ENCODE measurements at regions not wholly inside any gene's neighbourhood (a gene's known extent, or its start where the extent isn't known, plus 50 kb on each side); places are given as distances from the start of the nearest gene placed in this dataset.
A peak's percentile ranks its signal among the peaks of the same experiment; 100 is the strongest.

DNA sequence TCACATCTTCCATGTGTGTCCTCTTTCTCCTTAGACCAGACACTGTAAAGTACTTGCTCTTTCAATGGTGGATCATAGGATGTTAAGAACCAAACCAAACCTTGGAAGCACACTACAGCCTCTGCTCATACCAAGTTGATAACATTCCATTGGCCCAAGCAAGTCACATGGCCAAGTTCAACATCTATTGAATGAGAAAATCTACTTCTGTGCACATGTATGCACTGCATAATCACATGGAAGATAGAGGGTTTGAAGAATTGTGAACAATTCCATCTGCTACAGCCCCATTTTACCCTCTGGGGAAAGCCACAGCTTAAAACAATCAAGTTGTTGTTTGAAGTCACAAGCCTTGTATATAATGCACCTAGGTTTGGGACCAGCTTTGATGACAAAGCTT lies 68.2 kb downstream of the MFAP3 start:
- H3K4me1 ChIP-seq (ENCODE audit: control insufficient read depth, insufficient read depth, low read length): no peaks in the 10 kb centered on the region
- intact Hi-C loops (cut with DNase I): no loop called here
- H3K4me3 ChIP-seq (ENCODE audit: low read length): no peak overlapping the region
- H3K27me3 ChIP-seq (ENCODE audit: control insufficient read depth, insufficient read depth): no peaks in the 10 kb centered on the region
- ATAC-seq: no peak
- no peaks in the 10 kb centered on the region for H3K9me3 ChIP-seq (ENCODE audit: control insufficient read depth, low read length)
- H3K27ac ChIP-seq (ENCODE audit: low read length): no peak overlapping the region
- DNase-seq: no peak

DNA sequence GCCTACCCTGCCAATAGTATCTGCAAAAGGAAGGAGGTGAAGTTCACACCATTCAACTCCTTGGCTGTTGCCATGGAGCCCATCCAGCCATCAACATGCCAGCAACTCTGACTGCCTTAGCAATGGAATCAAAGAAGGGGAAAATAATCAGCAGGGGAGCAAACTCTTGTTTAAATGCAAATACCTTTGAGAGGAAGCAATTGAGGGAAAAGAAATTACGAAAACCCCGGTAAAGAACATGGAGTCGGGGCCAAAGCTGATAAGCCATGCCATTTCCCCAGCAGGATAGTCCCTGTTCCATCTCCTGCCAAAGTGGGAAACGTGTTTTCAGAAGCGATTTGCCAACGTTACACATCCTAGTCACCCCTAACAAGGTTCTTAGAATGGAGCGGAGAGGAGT lies 69.0 kb downstream of the MFAP3 start:
- H3K4me1 ChIP-seq (ENCODE audit: control insufficient read depth, insufficient read depth, low read length): no peaks in the 10 kb centered on the region
- WGBS: 63% methylated on average over 7 of the region's 7 CpGs
- no peak overlapping the region for H3K4me3 ChIP-seq (ENCODE audit: low read length)
- no peak overlapping the region for H3K27ac ChIP-seq (ENCODE audit: low read length)
- no peaks in the 10 kb centered on the region for H3K9me3 ChIP-seq (ENCODE audit: control insufficient read depth, low read length)
- ATAC-seq (no peak), DNase-seq (no peak)
- no peaks in the 10 kb centered on the region for H3K27me3 ChIP-seq (ENCODE audit: control insufficient read depth, insufficient read depth)
- intact Hi-C loops (cut with DNase I): no loop called here

DNA sequence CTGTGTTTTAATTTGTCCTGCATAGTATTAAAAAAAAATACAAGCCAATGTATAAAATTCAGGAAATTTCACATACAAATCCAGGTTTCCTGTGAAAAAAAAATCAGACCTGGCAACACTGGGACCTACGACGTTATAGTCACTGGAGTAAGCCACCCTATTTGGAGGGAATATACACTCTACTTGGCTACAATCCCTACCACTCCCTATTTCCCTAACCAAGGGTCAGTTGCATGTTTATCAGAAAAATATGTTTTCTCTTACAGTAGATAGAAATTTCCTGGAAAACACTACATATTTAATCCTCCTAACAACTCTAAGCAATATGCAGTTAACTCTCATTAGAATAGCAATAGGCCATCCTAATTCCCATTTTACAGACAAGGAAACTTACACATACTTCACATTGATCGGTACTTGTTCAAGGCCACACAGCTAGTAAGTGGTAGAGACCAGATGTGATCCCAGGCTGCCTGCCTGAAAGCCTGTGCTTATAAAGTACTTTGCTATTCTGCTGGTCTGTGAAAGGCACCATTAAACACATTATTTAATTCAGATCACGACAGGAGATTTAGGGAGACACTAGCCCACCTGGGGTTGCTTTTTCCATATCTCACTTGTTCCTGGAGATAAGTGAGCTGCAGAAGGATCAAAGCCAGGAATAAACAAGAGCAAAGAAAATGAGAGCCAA lies 70.8 kb downstream of the MFAP3 start:
- H3K9me3 ChIP-seq (ENCODE audit: control insufficient read depth, low read length): no peaks in the 10 kb centered on the region
- no peaks in the 10 kb centered on the region for H3K4me1 ChIP-seq (ENCODE audit: control insufficient read depth, insufficient read depth, low read length)
- H3K27me3 ChIP-seq (ENCODE audit: control insufficient read depth, insufficient read depth): no peaks in the 10 kb centered on the region
- WGBS: 62% methylated on average over 4 of the region's 4 CpGs
- no peak overlapping the region for H3K27ac ChIP-seq (ENCODE audit: low read length)
- ATAC-seq: no peak
- no peak for DNase-seq
- intact Hi-C loops (cut with DNase I): no loop called here
- no peak overlapping the region for H3K4me3 ChIP-seq (ENCODE audit: low read length)

DNA sequence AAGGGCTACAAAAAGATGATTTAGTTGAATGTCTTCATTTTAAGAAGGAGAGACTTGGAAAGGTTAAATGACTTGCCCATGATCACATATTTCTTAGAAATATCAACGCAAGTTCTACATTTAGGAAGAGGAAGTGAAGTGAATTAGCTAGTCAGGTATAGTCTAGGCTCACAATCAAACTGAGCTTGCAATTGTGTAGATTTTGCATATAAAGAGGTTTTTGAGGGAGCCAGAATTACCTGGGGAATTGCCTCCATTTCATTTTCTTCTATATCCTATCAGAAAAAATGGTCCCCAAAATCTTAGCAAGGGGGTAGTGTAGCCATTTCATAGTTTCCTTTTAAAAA lies 71.3 kb downstream of the MFAP3 start:
- 91% methylated on average over 1 of the region's 1 CpG for WGBS
- intact Hi-C loops (cut with DNase I): no loop called here
- no peak overlapping the region for H3K4me3 ChIP-seq (ENCODE audit: low read length)
- H3K9me3 ChIP-seq (ENCODE audit: control insufficient read depth, low read length): no peaks in the 10 kb centered on the region
- no peaks in the 10 kb centered on the region for H3K4me1 ChIP-seq (ENCODE audit: control insufficient read depth, insufficient read depth, low read length)
- H3K27ac ChIP-seq (ENCODE audit: low read length): no peak overlapping the region
- ATAC-seq: no peak
- no peak for DNase-seq
- H3K27me3 ChIP-seq (ENCODE audit: control insufficient read depth, insufficient read depth): no peaks in the 10 kb centered on the region

DNA sequence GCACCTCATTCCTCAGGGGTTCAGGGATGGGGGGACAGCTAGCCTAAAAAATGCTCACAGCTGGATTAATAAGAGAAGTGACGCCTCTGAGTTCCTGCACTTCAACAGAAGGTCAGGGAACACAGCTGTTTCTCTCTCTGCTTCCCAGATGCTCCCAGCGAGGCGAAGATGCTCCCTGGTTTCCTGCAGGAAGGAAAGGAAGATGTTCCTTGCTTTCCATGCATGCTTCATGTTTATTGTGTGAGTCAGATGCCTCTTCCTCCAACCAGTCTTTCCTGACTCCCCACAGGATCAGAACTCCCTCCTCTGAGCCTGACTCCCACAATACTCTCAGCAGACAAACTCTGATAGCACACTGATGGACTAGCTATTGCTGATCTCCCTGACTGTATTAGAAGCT lies 71.9 kb downstream of the MFAP3 start:
- Histone ChIP-seq H3K27ac (ENCODE audit: low read length) (no peak overlapping the region), H3K27me3 (ENCODE audit: control insufficient read depth, insufficient read depth) (no peaks in the 10 kb centered on the region), H3K4me3 (ENCODE audit: low read length) (no peak overlapping the region), H3K4me1 (ENCODE audit: control insufficient read depth, insufficient read depth, low read length) (no peaks in the 10 kb centered on the region), H3K9me3 (ENCODE audit: control insufficient read depth, low read length) (no peaks in the 10 kb centered on the region)
- no peak for ATAC-seq
- intact Hi-C loops (cut with DNase I): no loop called here
- 62% methylated on average over 3 of the region's 3 CpGs for WGBS
- DNase-seq: no peak

DNA sequence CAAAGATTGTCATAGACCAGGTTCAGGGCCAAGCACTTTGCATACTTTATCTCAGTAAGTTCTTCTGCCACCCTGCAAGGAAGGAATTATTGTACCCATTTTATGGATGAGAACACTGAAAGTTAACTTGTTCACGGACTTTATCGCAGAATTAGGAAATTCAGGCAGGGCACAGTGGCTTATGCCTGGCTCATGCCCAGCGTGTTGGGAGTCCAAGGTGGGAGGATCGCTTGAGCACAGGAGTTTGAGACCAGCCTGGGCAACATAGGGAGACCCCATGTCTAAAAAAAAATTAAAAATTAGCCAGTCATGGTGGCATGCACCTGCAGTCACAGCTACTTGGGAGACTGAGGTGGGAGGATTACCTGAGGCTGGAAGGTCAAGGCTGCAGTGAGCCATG lies 72.4 kb downstream of the MFAP3 start:
- no peaks in the 10 kb centered on the region for H3K4me1 ChIP-seq (ENCODE audit: control insufficient read depth, insufficient read depth, low read length)
- no peaks in the 10 kb centered on the region for H3K9me3 ChIP-seq (ENCODE audit: control insufficient read depth, low read length)
- H3K4me3 ChIP-seq (ENCODE audit: low read length): no peak overlapping the region
- intact Hi-C loops (cut with DNase I): no loop called here
- DNase-seq (no peak), ATAC-seq (no peak)
- no peaks in the 10 kb centered on the region for H3K27me3 ChIP-seq (ENCODE audit: control insufficient read depth, insufficient read depth)
- WGBS: 96% methylated on average over 4 of the region's 4 CpGs
- no peak overlapping the region for H3K27ac ChIP-seq (ENCODE audit: low read length)

DNA sequence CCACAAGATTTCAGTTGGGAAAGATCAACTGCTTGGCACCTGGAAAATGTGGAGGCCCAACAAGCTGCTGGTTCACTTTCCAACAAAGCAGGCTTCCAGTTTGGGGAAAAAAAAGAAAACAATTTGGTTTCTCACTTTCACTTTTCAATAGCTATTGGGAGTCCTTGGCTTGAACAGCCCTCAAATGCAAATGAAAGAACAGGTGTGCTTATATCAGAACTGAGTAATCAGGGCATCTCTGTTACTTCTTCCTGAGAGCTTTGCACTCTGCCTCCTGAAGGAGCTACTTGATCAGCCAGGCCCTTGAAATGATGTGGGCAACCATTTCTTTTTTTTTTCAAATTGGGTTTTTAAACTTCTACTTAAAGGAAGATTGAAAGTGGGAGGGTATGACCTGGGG lies 73.5 kb downstream of the MFAP3 start:
- no peaks in the 10 kb centered on the region for H3K27me3 ChIP-seq (ENCODE audit: control insufficient read depth, insufficient read depth)
- DNase-seq (no peak), ATAC-seq (no peak)
- H3K9me3 ChIP-seq (ENCODE audit: control insufficient read depth, low read length): no peaks in the 10 kb centered on the region
- no peaks in the 10 kb centered on the region for H3K4me1 ChIP-seq (ENCODE audit: control insufficient read depth, insufficient read depth, low read length)
- no peak overlapping the region for H3K27ac ChIP-seq (ENCODE audit: low read length)
- intact Hi-C loops (cut with DNase I): no loop called here
- no peak overlapping the region for H3K4me3 ChIP-seq (ENCODE audit: low read length)

DNA sequence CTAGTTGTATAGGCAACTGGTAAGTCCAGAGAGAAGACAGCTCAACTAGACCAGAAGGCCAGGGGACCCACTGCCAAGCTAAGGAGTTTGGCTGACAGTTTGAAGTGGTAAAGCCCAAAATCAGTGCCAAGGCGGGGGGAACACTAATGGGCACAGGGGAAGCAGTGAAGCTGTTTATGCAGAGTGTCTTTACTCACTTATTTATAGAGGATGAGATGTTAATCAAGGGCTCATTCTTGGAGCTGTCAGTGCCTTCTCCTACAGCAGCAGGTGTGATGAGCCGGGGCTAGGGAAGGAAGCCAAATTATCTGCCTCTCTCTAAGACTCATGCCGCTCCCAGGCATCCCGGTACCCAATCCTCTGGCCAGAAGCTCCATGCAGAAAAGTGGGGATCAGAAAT lies 75.2 kb upstream of the GALNT10 start:
- peak; percentile 38 to 77 for ATAC-seq
- intact Hi-C loops (cut with DNase I): no loop called here

DNA sequence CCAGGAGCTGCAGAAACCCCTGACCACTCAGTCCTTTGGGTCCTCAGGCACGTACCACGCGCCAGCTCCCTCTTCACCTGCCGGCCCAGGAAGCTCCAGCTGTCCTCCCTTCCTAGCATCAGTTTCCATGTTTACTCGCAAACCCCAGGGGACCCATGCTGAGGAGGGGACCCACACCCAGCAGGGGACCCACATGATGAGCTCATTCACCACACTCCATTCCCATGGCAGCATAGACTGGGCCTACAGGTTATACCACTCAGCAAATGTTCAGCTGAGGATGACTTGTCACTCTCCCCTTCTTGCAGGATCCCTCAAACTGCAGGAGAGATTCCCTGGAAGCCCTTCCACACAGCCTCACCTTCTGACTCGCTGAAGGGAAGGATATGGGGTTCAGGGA lies 73.5 kb upstream of the GALNT10 start:
- peaks cover 3% of the 10 kb centered on the region for H3K4me1 ChIP-seq (ENCODE audit: control insufficient read depth, insufficient read depth, low read length)
- DNase-seq (no peak), ATAC-seq (no peak)
- no peak overlapping the region for H3K4me3 ChIP-seq (ENCODE audit: low read length)
- 91% methylated on average over 6 of the region's 6 CpGs for WGBS
- no peaks in the 10 kb centered on the region for H3K9me3 ChIP-seq (ENCODE audit: control insufficient read depth, low read length)
- intact Hi-C loops (cut with DNase I): no loop called here
- H3K27ac ChIP-seq (ENCODE audit: low read length): no peak overlapping the region
- no peaks in the 10 kb centered on the region for H3K27me3 ChIP-seq (ENCODE audit: control insufficient read depth, insufficient read depth)

More for the DNA sequence above, 75.2 kb upstream of the GALNT10 start:
- H3K27ac ChIP-seq (ENCODE audit: low read length): no peak overlapping the region
- H3K4me1 ChIP-seq (ENCODE audit: control insufficient read depth, insufficient read depth, low read length): peaks cover 3% of the 10 kb centered on the region
- DNase-seq: no peak
- no peaks in the 10 kb centered on the region for H3K9me3 ChIP-seq (ENCODE audit: control insufficient read depth, low read length)
- H3K27me3 ChIP-seq (ENCODE audit: control insufficient read depth, insufficient read depth): no peaks in the 10 kb centered on the region
- H3K4me3 ChIP-seq (ENCODE audit: low read length): no peak overlapping the region
- WGBS: 68% methylated on average over 4 of the region's 4 CpGs

DNA sequence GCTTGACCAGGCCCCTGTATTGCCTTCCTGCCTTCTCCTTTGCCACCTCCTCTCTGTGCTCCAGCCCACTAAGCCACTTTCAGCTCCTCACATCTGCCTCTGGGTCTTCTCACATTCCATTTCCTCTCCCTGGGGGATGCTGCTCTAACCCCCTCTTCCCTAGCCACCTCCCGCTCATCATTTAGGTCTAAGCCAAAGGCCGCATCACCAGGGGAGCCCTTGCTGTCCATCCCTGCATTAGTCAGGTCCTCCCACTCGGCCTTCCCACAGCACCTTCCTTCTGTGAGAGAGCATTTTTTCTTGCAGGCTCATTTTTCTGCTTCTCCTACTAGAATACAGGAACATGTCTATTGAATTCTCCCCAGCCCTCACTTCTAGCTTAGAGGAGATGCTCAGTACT lies 72.6 kb upstream of the GALNT10 start:
- WGBS: 83% methylated on average over 3 of the region's 3 CpGs
- no peak for DNase-seq
- Histone ChIP-seq H3K4me3 (ENCODE audit: low read length) (no peak overlapping the region), H3K9me3 (ENCODE audit: control insufficient read depth, low read length) (no peaks in the 10 kb centered on the region), H3K4me1 (ENCODE audit: control insufficient read depth, insufficient read depth, low read length) (peaks cover 3% of the 10 kb centered on the region), H3K27me3 (ENCODE audit: control insufficient read depth, insufficient read depth) (no peaks in the 10 kb centered on the region), H3K27ac (ENCODE audit: low read length) (no peak overlapping the region)
- intact Hi-C loops (cut with DNase I): no loop called here
- no peak for ATAC-seq

DNA sequence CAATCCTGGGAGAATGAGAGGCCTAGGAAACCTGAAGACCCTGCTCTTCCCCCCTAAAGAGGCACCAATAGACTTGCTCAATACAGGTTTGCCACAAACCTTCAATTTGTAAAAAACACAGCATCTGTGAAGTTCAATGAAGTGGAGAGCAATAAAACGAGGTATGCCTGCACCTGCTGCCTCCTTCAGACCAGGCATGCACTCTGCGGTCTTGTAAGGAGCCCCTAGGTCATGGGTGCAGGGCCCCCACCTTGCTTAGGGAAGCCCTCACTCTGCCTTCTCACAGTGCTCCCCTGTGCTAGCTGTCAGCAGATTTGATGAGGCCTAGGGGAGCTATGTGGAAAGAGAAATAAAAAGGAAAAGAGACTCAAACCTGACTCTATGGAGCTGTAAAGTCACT lies 72.1 kb upstream of the GALNT10 start:
- H3K27ac ChIP-seq (ENCODE audit: low read length): no peak overlapping the region
- H3K4me3 ChIP-seq (ENCODE audit: low read length): no peak overlapping the region
- DNase-seq (no peak), ATAC-seq (no peak)
- H3K4me1 ChIP-seq (ENCODE audit: control insufficient read depth, insufficient read depth, low read length): peaks cover 3% of the 10 kb centered on the region
- no peaks in the 10 kb centered on the region for H3K9me3 ChIP-seq (ENCODE audit: control insufficient read depth, low read length)
- intact Hi-C loops (cut with DNase I): no loop called here
- H3K27me3 ChIP-seq (ENCODE audit: control insufficient read depth, insufficient read depth): no peaks in the 10 kb centered on the region
- WGBS: 85% methylated on average over 2 of the region's 2 CpGs

DNA sequence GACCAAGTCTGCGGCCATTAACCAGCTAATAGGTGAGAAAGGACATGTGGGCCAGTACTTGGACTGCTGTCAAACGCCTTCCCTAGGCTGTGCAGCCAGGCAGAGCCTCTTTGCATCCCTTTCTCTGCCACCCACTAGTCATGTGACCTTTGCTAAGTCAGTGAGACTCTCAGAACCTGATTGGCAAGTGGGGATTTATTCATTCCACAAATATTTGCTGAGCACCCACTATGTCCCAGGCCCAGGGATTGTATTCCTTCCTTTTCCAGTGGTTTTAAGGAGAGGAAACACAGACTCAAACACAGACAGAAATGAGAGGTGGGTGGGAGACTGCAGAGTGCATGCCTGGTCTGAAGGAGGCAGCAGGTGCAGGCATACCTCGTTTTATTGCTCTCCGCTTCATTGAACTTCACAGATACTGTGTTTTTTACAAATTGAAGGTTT lies 71.6 kb upstream of the GALNT10 start:
- intact Hi-C loops (cut with DNase I): no loop called here
- Histone ChIP-seq H3K27ac (ENCODE audit: low read length) (no peak overlapping the region), H3K4me3 (ENCODE audit: low read length) (no peak overlapping the region), H3K9me3 (ENCODE audit: control insufficient read depth, low read length) (no peaks in the 10 kb centered on the region), H3K27me3 (ENCODE audit: control insufficient read depth, insufficient read depth) (no peaks in the 10 kb centered on the region), H3K4me1 (ENCODE audit: control insufficient read depth, insufficient read depth, low read length) (peaks cover 3% of the 10 kb centered on the region)
- 81% methylated on average over 4 of the region's 4 CpGs for WGBS
- no peak for DNase-seq
- no peak for ATAC-seq
